ENCODE measurements at regions not wholly inside any gene's neighbourhood (a gene's known extent, or its start where the extent isn't known, plus 50 kb on each side); places are given as distances from the start of the nearest gene placed in this dataset.

DNA sequence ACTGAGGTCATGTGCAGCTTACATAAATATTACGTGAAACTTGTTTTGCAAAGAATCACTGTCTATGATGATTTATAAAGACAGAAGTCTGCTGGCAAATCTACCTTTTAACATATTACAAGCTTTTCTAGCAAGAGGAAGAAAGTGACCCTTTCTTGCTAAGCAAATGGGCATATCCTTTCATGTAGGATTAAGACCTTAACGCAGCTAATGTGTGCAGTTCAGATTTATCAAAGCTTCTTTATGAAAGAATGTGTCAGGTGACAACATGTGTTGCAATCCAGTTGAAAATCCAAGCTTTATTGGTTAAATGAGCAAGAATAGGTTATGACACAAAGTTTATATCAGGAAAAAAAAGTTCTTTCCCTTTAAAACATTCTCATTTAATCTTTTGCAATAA, 115.6 kb upstream of the NBEA start:
- TF ChIP-seq, protein P1, sequence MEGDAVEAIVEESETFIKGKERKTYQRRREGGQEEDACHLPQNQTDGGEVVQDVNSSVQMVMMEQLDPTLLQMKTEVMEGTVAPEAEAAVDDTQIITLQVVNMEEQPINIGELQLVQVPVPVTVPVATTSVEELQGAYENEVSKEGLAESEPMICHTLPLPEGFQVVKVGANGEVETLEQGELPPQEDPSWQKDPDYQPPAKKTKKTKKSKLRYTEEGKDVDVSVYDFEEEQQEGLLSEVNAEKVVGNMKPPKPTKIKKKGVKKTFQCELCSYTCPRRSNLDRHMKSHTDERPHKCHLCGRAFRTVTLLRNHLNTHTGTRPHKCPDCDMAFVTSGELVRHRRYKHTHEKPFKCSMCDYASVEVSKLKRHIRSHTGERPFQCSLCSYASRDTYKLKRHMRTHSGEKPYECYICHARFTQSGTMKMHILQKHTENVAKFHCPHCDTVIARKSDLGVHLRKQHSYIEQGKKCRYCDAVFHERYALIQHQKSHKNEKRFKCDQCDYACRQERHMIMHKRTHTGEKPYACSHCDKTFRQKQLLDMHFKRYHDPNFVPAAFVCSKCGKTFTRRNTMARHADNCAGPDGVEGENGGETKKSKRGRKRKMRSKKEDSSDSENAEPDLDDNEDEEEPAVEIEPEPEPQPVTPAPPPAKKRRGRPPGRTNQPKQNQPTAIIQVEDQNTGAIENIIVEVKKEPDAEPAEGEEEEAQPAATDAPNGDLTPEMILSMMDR (IDR thresholded peaks at IDR 0.05; ENCODE audit: low read depth, low read length, missing input control), result no peak
- TF ChIP-seq RAD21 (IDR thresholded peaks at IDR 0.05) (no peak), EGR1 (IDR thresholded peaks at IDR 0.05; ENCODE audit: low read depth in 2 of 2) (no peak)

All from liver (tissue), 3 donors.